ENCODE measurements at regions not wholly inside any gene's neighbourhood (a gene's known extent, or its start where the extent isn't known, plus 50 kb on each side); places are given as distances from the start of the nearest gene placed in this dataset.

- peaks cover 3% of the 10 kb centered on the region for H3K9me3 ChIP-seq (ENCODE audit: control insufficient read depth, low read length)
- H3K4me1 ChIP-seq (ENCODE audit: control insufficient read depth, insufficient read depth, low read length), result no peaks in the 10 kb centered on the region
- H3K36me3 ChIP-seq (ENCODE audit: control insufficient read depth, insufficient read depth, low read length, severe bottlenecking), result no peaks in the 10 kb centered on the region
- no peak overlapping the region for H3K4me3 ChIP-seq (ENCODE audit: low read length)
- DNase-seq (ENCODE audit: low read depth), result no peak
- no peak overlapping the region for H3K9ac ChIP-seq (ENCODE audit: low read length)
- no peaks in the 10 kb centered on the region for H3K27me3 ChIP-seq (replicated peaks; ENCODE audit: control insufficient read depth, insufficient read depth, low read length)
Observed at GRCh38 chr20:12718619-12719018, 290.2 kb upstream of the SPTLC3 start.

- Histone ChIP-seq H3K36me3 (ENCODE audit: control insufficient read depth, insufficient read depth, low read length, severe bottlenecking) (no peaks in the 10 kb centered on the region), H3K4me3 (ENCODE audit: low read length) (no peak overlapping the region), H3K9ac (ENCODE audit: low read length) (no peak overlapping the region), H3K27me3 (replicated peaks; ENCODE audit: control insufficient read depth, insufficient read depth, low read length) (no peaks in the 10 kb centered on the region), H3K9me3 (ENCODE audit: control insufficient read depth, low read length) (no peaks in the 10 kb centered on the region), H3K4me1 (ENCODE audit: control insufficient read depth, insufficient read depth, low read length) (no peaks in the 10 kb centered on the region)
- no peak for DNase-seq (ENCODE audit: low read depth)
Observed at GRCh38 chr20:12721636-12722035, 287.1 kb upstream of the SPTLC3 start.

- no peaks in the 10 kb centered on the region for H3K9me3 ChIP-seq (ENCODE audit: control insufficient read depth, low read length)
- H3K9ac ChIP-seq (ENCODE audit: low read length), result no peak overlapping the region
- no peaks in the 10 kb centered on the region for H3K27me3 ChIP-seq (replicated peaks; ENCODE audit: control insufficient read depth, insufficient read depth, low read length)
- no peak for DNase-seq (ENCODE audit: low read depth)
- no peaks in the 10 kb centered on the region for H3K4me1 ChIP-seq (ENCODE audit: control insufficient read depth, insufficient read depth, low read length)
- no peaks in the 10 kb centered on the region for H3K36me3 ChIP-seq (ENCODE audit: control insufficient read depth, insufficient read depth, low read length, severe bottlenecking)
- H3K4me3 ChIP-seq (ENCODE audit: low read length), result no peak overlapping the region
Observed at GRCh38 chr20:12722091-12722490, 286.7 kb upstream of the SPTLC3 start.

- H3K4me3 ChIP-seq (ENCODE audit: low read length), result no peak overlapping the region
- no peaks in the 10 kb centered on the region for H3K4me1 ChIP-seq (ENCODE audit: control insufficient read depth, insufficient read depth, low read length)
- DNase-seq (ENCODE audit: low read depth), result no peak
Observed at GRCh38 chr20:12723811-12724210, 285.0 kb upstream of the SPTLC3 start.

GRCh38 chr20:12728782-12729181, 280.0 kb upstream of the SPTLC3 start:
- Histone ChIP-seq H3K4me3 (ENCODE audit: low read length) (no peak overlapping the region), H3K4me1 (ENCODE audit: control insufficient read depth, insufficient read depth, low read length) (no peaks in the 10 kb centered on the region), H3K36me3 (ENCODE audit: control insufficient read depth, insufficient read depth, low read length, severe bottlenecking) (no peaks in the 10 kb centered on the region), H3K9me3 (ENCODE audit: control insufficient read depth, low read length) (no peaks in the 10 kb centered on the region), H3K9ac (ENCODE audit: low read length) (no peak overlapping the region), H3K27me3 (replicated peaks; ENCODE audit: control insufficient read depth, insufficient read depth, low read length) (no peaks in the 10 kb centered on the region)
- DNase-seq (ENCODE audit: low read depth), result no peak

More at GRCh38 chr20:12723811-12724210, 285.0 kb upstream of the SPTLC3 start:
- H3K27me3 ChIP-seq (replicated peaks; ENCODE audit: control insufficient read depth, insufficient read depth, low read length), result no peaks in the 10 kb centered on the region
- H3K9ac ChIP-seq (ENCODE audit: low read length), result no peak overlapping the region
- H3K36me3 ChIP-seq (ENCODE audit: control insufficient read depth, insufficient read depth, low read length, severe bottlenecking), result no peaks in the 10 kb centered on the region
- no peaks in the 10 kb centered on the region for H3K9me3 ChIP-seq (ENCODE audit: control insufficient read depth, low read length)

GRCh38 chr20:12729326-12729725, 279.4 kb upstream of the SPTLC3 start:
- no peaks in the 10 kb centered on the region for H3K4me1 ChIP-seq (ENCODE audit: control insufficient read depth, insufficient read depth, low read length)
- no peak overlapping the region for H3K9ac ChIP-seq (ENCODE audit: low read length)
- no peak overlapping the region for H3K4me3 ChIP-seq (ENCODE audit: low read length)
- H3K27me3 ChIP-seq (replicated peaks; ENCODE audit: control insufficient read depth, insufficient read depth, low read length), result no peaks in the 10 kb centered on the region
- DNase-seq (ENCODE audit: low read depth), result no peak
- no peaks in the 10 kb centered on the region for H3K9me3 ChIP-seq (ENCODE audit: control insufficient read depth, low read length)
- no peaks in the 10 kb centered on the region for H3K36me3 ChIP-seq (ENCODE audit: control insufficient read depth, insufficient read depth, low read length, severe bottlenecking)

- DNase-seq (ENCODE audit: low read depth), result no peak
- no peaks in the 10 kb centered on the region for H3K9me3 ChIP-seq (ENCODE audit: control insufficient read depth, low read length)
- no peak overlapping the region for H3K4me3 ChIP-seq (ENCODE audit: low read length)
- H3K9ac ChIP-seq (ENCODE audit: low read length), result no peak overlapping the region
- H3K36me3 ChIP-seq (ENCODE audit: control insufficient read depth, insufficient read depth, low read length, severe bottlenecking), result no peaks in the 10 kb centered on the region
- H3K4me1 ChIP-seq (ENCODE audit: control insufficient read depth, insufficient read depth, low read length), result no peaks in the 10 kb centered on the region
- no peaks in the 10 kb centered on the region for H3K27me3 ChIP-seq (replicated peaks; ENCODE audit: control insufficient read depth, insufficient read depth, low read length)
Observed at GRCh38 chr20:12733811-12734210, 275.0 kb upstream of the SPTLC3 start.

- Histone ChIP-seq H3K27me3 (replicated peaks; ENCODE audit: control insufficient read depth, insufficient read depth, low read length) (no peaks in the 10 kb centered on the region), H3K36me3 (ENCODE audit: control insufficient read depth, insufficient read depth, low read length, severe bottlenecking) (no peaks in the 10 kb centered on the region), H3K9me3 (ENCODE audit: control insufficient read depth, low read length) (no peaks in the 10 kb centered on the region), H3K9ac (ENCODE audit: low read length) (no peak overlapping the region), H3K4me3 (ENCODE audit: low read length) (no peak overlapping the region), H3K4me1 (ENCODE audit: control insufficient read depth, insufficient read depth, low read length) (no peaks in the 10 kb centered on the region)
- DNase-seq (ENCODE audit: low read depth), result no peak
Observed at GRCh38 chr20:12737497-12737896, 271.3 kb upstream of the SPTLC3 start.

- Histone ChIP-seq H3K4me3 (ENCODE audit: low read length) (no peak overlapping the region), H3K36me3 (ENCODE audit: control insufficient read depth, insufficient read depth, low read length, severe bottlenecking) (no peaks in the 10 kb centered on the region), H3K9ac (ENCODE audit: low read length) (no peak overlapping the region), H3K27me3 (replicated peaks; ENCODE audit: control insufficient read depth, insufficient read depth, low read length) (no peaks in the 10 kb centered on the region), H3K9me3 (ENCODE audit: control insufficient read depth, low read length) (no peaks in the 10 kb centered on the region), H3K4me1 (ENCODE audit: control insufficient read depth, insufficient read depth, low read length) (no peaks in the 10 kb centered on the region)
- DNase-seq (ENCODE audit: low read depth), result no peak
Observed at GRCh38 chr20:12737900-12738299, 270.9 kb upstream of the SPTLC3 start.

- Histone ChIP-seq H3K9me3 (ENCODE audit: control insufficient read depth, low read length) (no peaks in the 10 kb centered on the region), H3K9ac (ENCODE audit: low read length) (no peak overlapping the region), H3K36me3 (ENCODE audit: control insufficient read depth, insufficient read depth, low read length, severe bottlenecking) (no peaks in the 10 kb centered on the region), H3K27me3 (replicated peaks; ENCODE audit: control insufficient read depth, insufficient read depth, low read length) (no peaks in the 10 kb centered on the region), H3K4me3 (ENCODE audit: low read length) (no peak overlapping the region), H3K4me1 (ENCODE audit: control insufficient read depth, insufficient read depth, low read length) (no peaks in the 10 kb centered on the region)
- no peak for DNase-seq (ENCODE audit: low read depth)
Observed at GRCh38 chr20:12740647-12741046, 268.1 kb upstream of the SPTLC3 start.

GRCh38 chr20:12744037-12744436, 264.7 kb upstream of the SPTLC3 start:
- no peaks in the 10 kb centered on the region for H3K27me3 ChIP-seq (replicated peaks; ENCODE audit: control insufficient read depth, insufficient read depth, low read length)
- H3K9ac ChIP-seq (ENCODE audit: low read length), result no peak overlapping the region
- DNase-seq (ENCODE audit: low read depth), result no peak
- no peaks in the 10 kb centered on the region for H3K4me1 ChIP-seq (ENCODE audit: control insufficient read depth, insufficient read depth, low read length)
- no peaks in the 10 kb centered on the region for H3K9me3 ChIP-seq (ENCODE audit: control insufficient read depth, low read length)
- no peak overlapping the region for H3K4me3 ChIP-seq (ENCODE audit: low read length)
- no peaks in the 10 kb centered on the region for H3K36me3 ChIP-seq (ENCODE audit: control insufficient read depth, insufficient read depth, low read length, severe bottlenecking)

- H3K27me3 ChIP-seq (replicated peaks; ENCODE audit: control insufficient read depth, insufficient read depth, low read length), result no peaks in the 10 kb centered on the region
- H3K4me1 ChIP-seq (ENCODE audit: control insufficient read depth, insufficient read depth, low read length), result no peaks in the 10 kb centered on the region
- no peaks in the 10 kb centered on the region for H3K9me3 ChIP-seq (ENCODE audit: control insufficient read depth, low read length)
- DNase-seq (ENCODE audit: low read depth), result no peak
- H3K9ac ChIP-seq (ENCODE audit: low read length), result no peak overlapping the region
- H3K36me3 ChIP-seq (ENCODE audit: control insufficient read depth, insufficient read depth, low read length, severe bottlenecking), result no peaks in the 10 kb centered on the region
- H3K4me3 ChIP-seq (ENCODE audit: low read length), result no peak overlapping the region
Observed at GRCh38 chr20:12748359-12748994, 260.3 kb upstream of the SPTLC3 start.

Measured in adipocyte (in vitro differentiated cells).